HG03108 (cell line): ENCODE measurements at regions not wholly inside any gene's neighbourhood (a gene's known extent, or its start where the extent isn't known, plus 50 kb on each side); places are given as distances from the start of the nearest gene placed in this dataset.
"Not testable (repeated sequence)": the region's sequence is repeated elsewhere in the genome, so short reads cannot be mapped to it uniquely, and the experiment has no call there.

Source experiments
- ATAC-seq: cut with Tn5 transposase; IDR thresholded peaks from one replicate; pipeline ENCODE4 v1.9.1; 2021; ENCODE audit warnings: moderate library complexity; ENCODE audit not compliant: unreplicated experiment

GRCh38 chrX:14352511-14352910 lies 176.8 kb upstream of the GLRA2 start:
- no peak for ATAC-seq

- ATAC-seq: no peak
Measured at GRCh38 chrX:14351611-14352303, 177.6 kb upstream of the GLRA2 start.

GRCh38 chrX:14347523-14347922 lies 181.8 kb upstream of the GLRA2 start:
- ATAC-seq: no peak

- ATAC-seq: no peak
Measured at GRCh38 chrX:14344172-14344940, 185.0 kb upstream of the GLRA2 start.

GRCh38 chrX:14309431-14309830 lies 219.9 kb upstream of the GLRA2 start:
- no peak for ATAC-seq

- ATAC-seq: not testable (repeated sequence)
Measured at GRCh38 chrX:14308976-14309375, 220.4 kb upstream of the GLRA2 start.

GRCh38 chrX:14303891-14304290 lies 225.4 kb upstream of the GLRA2 start:
- no peak for ATAC-seq

GRCh38 chrX:14302561-14302960 lies 226.8 kb upstream of the GLRA2 start:
- not testable (repeated sequence) for ATAC-seq

GRCh38 chrX:14300376-14300775 lies 229.0 kb upstream of the GLRA2 start:
- no peak for ATAC-seq

- no peak for ATAC-seq
Measured at GRCh38 chrX:14295426-14295825, 233.9 kb upstream of the GLRA2 start.

GRCh38 chrX:14291666-14292500 lies 237.5 kb upstream of the GLRA2 start:
- no peak for ATAC-seq

- ATAC-seq: no peak
Measured at GRCh38 chrX:14290335-14290734, 239.0 kb upstream of the GLRA2 start.

- no peak for ATAC-seq
Measured at GRCh38 chrX:14274691-14275090, 245.0 kb upstream of the GEMIN8 start.

GRCh38 chrX:14267216-14267615 lies 237.5 kb upstream of the GEMIN8 start:
- ATAC-seq: no peak

GRCh38 chrX:14266705-14267104 lies 237.0 kb upstream of the GEMIN8 start:
- ATAC-seq: no peak

- no peak for ATAC-seq
Measured at GRCh38 chrX:14243823-14244222, 214.1 kb upstream of the GEMIN8 start.

- ATAC-seq: no peak
Measured at GRCh38 chrX:14235004-14235403, 205.3 kb upstream of the GEMIN8 start.

GRCh38 chrX:14232688-14233087 lies 203.0 kb upstream of the GEMIN8 start:
- ATAC-seq: no peak

- ATAC-seq: no peak
Measured at GRCh38 chrX:14228611-14229010, 198.9 kb upstream of the GEMIN8 start.

- ATAC-seq: no peak
Measured at GRCh38 chrX:14220386-14220944, 190.8 kb upstream of the GEMIN8 start.

GRCh38 chrX:14209034-14209433 lies 179.3 kb upstream of the GEMIN8 start:
- no peak for ATAC-seq
